ENCODE measurements at regions not wholly inside any gene's neighbourhood (a gene's known extent, or its start where the extent isn't known, plus 50 kb on each side); places are given as distances from the start of the nearest gene placed in this dataset.

- ATAC-seq = no peak
- no peak for TF ChIP-seq JUND (IDR thresholded peaks at IDR 0.05)
- no peak for TF ChIP-seq EGR1 (IDR thresholded peaks at IDR 0.05; ENCODE audit: low read depth)
- no peak for TF ChIP-seq POLR2A (IDR thresholded peaks at IDR 0.05; ENCODE audit: borderline replicate concordance, extremely low read depth, insufficient read depth, insufficient read length)
- no peak for TF ChIP-seq CBX3 (IDR thresholded peaks at IDR 0.05; ENCODE audit: low read depth)
- no peak for TF ChIP-seq CEBPB (IDR thresholded peaks at IDR 0.05; ENCODE audit: low read depth)
- no peak for TF ChIP-seq REST (IDR thresholded peaks at IDR 0.05; ENCODE audit: low read depth)
- TF ChIP-seq EZH2 (IDR thresholded peaks at IDR 0.05) = no peak
- TF ChIP-seq ZNF274 (IDR thresholded peaks at IDR 0.05; ENCODE audit: low read depth, low read length) = no peak
- no peak for TF ChIP-seq FOSL1 (IDR thresholded peaks at IDR 0.05; ENCODE audit: low read depth)
- TF ChIP-seq ZBTB33 (IDR thresholded peaks at IDR 0.05; ENCODE audit: extremely low read depth, insufficient replicate concordance, low read length) = no peak
- TF ChIP-seq ELF1 (IDR thresholded peaks at IDR 0.05; ENCODE audit: borderline replicate concordance, low read depth) = no peak
- no peak for TF ChIP-seq SRF (IDR thresholded peaks at IDR 0.05; ENCODE audit: low read depth)
- no peak for TF ChIP-seq YY1 (IDR thresholded peaks at IDR 0.05; ENCODE audit: extremely low read depth, insufficient replicate concordance, low read depth, low read length)
- TF ChIP-seq, protein P1, sequence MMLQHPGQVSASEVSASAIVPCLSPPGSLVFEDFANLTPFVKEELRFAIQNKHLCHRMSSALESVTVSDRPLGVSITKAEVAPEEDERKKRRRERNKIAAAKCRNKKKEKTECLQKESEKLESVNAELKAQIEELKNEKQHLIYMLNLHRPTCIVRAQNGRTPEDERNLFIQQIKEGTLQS (IDR thresholded peaks at IDR 0.05) = no peak
- TF ChIP-seq, protein P2, sequence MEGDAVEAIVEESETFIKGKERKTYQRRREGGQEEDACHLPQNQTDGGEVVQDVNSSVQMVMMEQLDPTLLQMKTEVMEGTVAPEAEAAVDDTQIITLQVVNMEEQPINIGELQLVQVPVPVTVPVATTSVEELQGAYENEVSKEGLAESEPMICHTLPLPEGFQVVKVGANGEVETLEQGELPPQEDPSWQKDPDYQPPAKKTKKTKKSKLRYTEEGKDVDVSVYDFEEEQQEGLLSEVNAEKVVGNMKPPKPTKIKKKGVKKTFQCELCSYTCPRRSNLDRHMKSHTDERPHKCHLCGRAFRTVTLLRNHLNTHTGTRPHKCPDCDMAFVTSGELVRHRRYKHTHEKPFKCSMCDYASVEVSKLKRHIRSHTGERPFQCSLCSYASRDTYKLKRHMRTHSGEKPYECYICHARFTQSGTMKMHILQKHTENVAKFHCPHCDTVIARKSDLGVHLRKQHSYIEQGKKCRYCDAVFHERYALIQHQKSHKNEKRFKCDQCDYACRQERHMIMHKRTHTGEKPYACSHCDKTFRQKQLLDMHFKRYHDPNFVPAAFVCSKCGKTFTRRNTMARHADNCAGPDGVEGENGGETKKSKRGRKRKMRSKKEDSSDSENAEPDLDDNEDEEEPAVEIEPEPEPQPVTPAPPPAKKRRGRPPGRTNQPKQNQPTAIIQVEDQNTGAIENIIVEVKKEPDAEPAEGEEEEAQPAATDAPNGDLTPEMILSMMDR (IDR thresholded peaks at IDR 0.05 in 2 of 3, conservative IDR thresholded peaks at IDR 0.05 in 1 of 3; ENCODE audit: borderline replicate concordance in 1 of 3, insufficient read depth in 1 of 3, low read depth in 2 of 3, low read length in 2 of 3) = no peak
- no peak for TF ChIP-seq ZFX (IDR thresholded peaks at IDR 0.05)
- no peak for TF ChIP-seq MAX (IDR thresholded peaks at IDR 0.05)
- no peak for TF ChIP-seq POLR2AphosphoS5 (IDR thresholded peaks at IDR 0.05; ENCODE audit: low read depth, low read length)
- TF ChIP-seq EZH2phosphoT487 (IDR thresholded peaks at IDR 0.05; ENCODE audit: borderline replicate concordance) = no peak
- H3K36me3 ChIP-seq (ENCODE audit: control insufficient read depth in 1 of 2, insufficient read depth in 2 of 2, low read length in 2 of 2) = no peaks in the 10 kb centered on the region
- DNase-seq (ENCODE audit: low read depth, low spot score) = no peak
- ChIA-PET RAD21 (ENCODE audit: low non-redundant PET in 1 of 2, low total read pairs in 2 of 2, uncharacterized antibody in 2 of 2, unreplicated experiment in 2 of 2) (no interaction called here), POLR2A (no interaction called here), CTCF (no interaction called here)
- H3K4me2 ChIP-seq (ENCODE audit: low read length) = no peak overlapping the region
- no peaks in the 10 kb centered on the region for H3K27me3 ChIP-seq (ENCODE audit: insufficient read depth, low read length)
- H3K4me1 ChIP-seq (ENCODE audit: control insufficient read depth in 1 of 2, insufficient read depth in 2 of 2, low read length in 2 of 2) = no peaks in the 10 kb centered on the region
- no peaks in the 10 kb centered on the region for H4K20me1 ChIP-seq (ENCODE audit: insufficient read depth)
- no peak overlapping the region for H3K9ac ChIP-seq (ENCODE audit: low read length)
- no TSS peak for BruUV-seq (replicated peaks)
- H3K4me3 ChIP-seq (replicated peaks in 1 of 2; ENCODE audit: low read depth in 1 of 2, low read length in 2 of 2) = no peak overlapping the region
- H3K9me3 ChIP-seq (ENCODE audit: control insufficient read depth in 1 of 2, insufficient read depth in 1 of 2, low read depth in 1 of 2, low read length in 2 of 2) = no peaks in the 10 kb centered on the region
- no peak overlapping the region for H2AFZ ChIP-seq (ENCODE audit: low read depth, low read length, poor library complexity, severe bottlenecking)
- H3K79me2 ChIP-seq (ENCODE audit: insufficient read depth, low read length) = no peaks in the 10 kb centered on the region
- intact Hi-C loops (cut with micrococcal nuclease) = no loop called here
- no peaks in the 10 kb centered on the region for H3K9me2 ChIP-seq (ENCODE audit: insufficient read depth)
- no peak overlapping the region for H3K27ac ChIP-seq (ENCODE audit: low read depth, low read length)
Measured at GRCh38 chr6:156449569-156449968, 327.6 kb upstream of the ARID1B start.
